Astrocyte (in vitro differentiated cells and primary cell): ENCODE measurements at regions not wholly inside any gene's neighbourhood (a gene's known extent, or its start where the extent isn't known, plus 50 kb on each side); places are given as distances from the start of the nearest gene placed in this dataset.
"Not testable (repeated sequence)": the region's sequence is repeated elsewhere in the genome, so short reads cannot be mapped to it uniquely, and the experiment has no call there.

Experiments
- DNase-seq: peaks from one replicate; pipeline ENCODE4 v3.0.0-alpha.2; 2010; ENCODE audit warnings: low read depth
- FAIRE-seq: peaks from 2 replicates; lab custom pipeline; 2011; peaks lifted over from hg19 to GRCh38; lab: Jason Lieb, UNC
- H2AFZ ChIP-seq: 2 replicates; pipeline ENCODE4 v1.6.0; 2012; ENCODE audit warnings: low read depth, low read length, inconsistent platforms
- H3K27ac ChIP-seq: 2 replicates; pipeline ENCODE4 v1.5.1; 2011; ENCODE audit warnings: low read depth, low read length, inconsistent platforms
- H3K27me3 ChIP-seq: 2 replicates; pipeline ENCODE4 v1.6.0; 2011; ENCODE audit warnings: low read length, inconsistent platforms; ENCODE audit not compliant: insufficient read depth
- H3K36me3 ChIP-seq: 2 replicates; pipeline ENCODE4 v1.5.1; 2011; ENCODE audit warnings: low read length, inconsistent platforms; ENCODE audit not compliant: insufficient read depth
- H3K4me1 ChIP-seq: 2 replicates; pipeline ENCODE4 v1.5.1; 2011; ENCODE audit warnings: low read length, inconsistent platforms; ENCODE audit not compliant: insufficient read depth
- H3K4me2 ChIP-seq: 2 replicates; pipeline ENCODE4 v1.6.0; 2012; ENCODE audit warnings: low read length, inconsistent platforms
- H3K4me3 ChIP-seq: 2 replicates; pipeline ENCODE4 v1.5.1; 2011; ENCODE audit warnings: low read depth, mild to moderate bottlenecking, low read length, inconsistent platforms; ENCODE audit not compliant: insufficient read depth
- H3K79me2 ChIP-seq: 2 replicates; pipeline ENCODE4 v1.6.0; 2012; ENCODE audit warnings: mild to moderate bottlenecking, low read length, inconsistent platforms; ENCODE audit not compliant: insufficient read depth
- H3K9ac ChIP-seq: 2 replicates; pipeline ENCODE4 v1.6.0; 2012; ENCODE audit warnings: mild to moderate bottlenecking, low read length, inconsistent platforms
- H3K9me3 ChIP-seq: 2 replicates; pipeline ENCODE4 v1.5.1; 2012; ENCODE audit warnings: low read depth, mild to moderate bottlenecking, low read length, inconsistent platforms; ENCODE audit not compliant: insufficient read depth
- H4K20me1 ChIP-seq: 2 replicates; pipeline ENCODE4 v1.6.0; 2012; ENCODE audit warnings: low read length, inconsistent platforms; ENCODE audit not compliant: insufficient read depth
- H3K27ac Mint-ChIP-seq: one replicate; pipeline ENCODE4 v1.8.0; 2021; ENCODE audit warnings: mild to moderate bottlenecking, mixed read lengths; ENCODE audit not compliant: unreplicated experiment
- H3K27me3 Mint-ChIP-seq: one replicate; pipeline ENCODE4 v1.8.0; 2021; ENCODE audit warnings: low read depth, mixed read lengths; ENCODE audit not compliant: unreplicated experiment
- H3K36me3 Mint-ChIP-seq: one replicate; pipeline ENCODE4 v1.8.0; 2021; ENCODE audit warnings: low read depth, mixed read lengths; ENCODE audit not compliant: unreplicated experiment
- H3K4me1 Mint-ChIP-seq: one replicate; pipeline ENCODE4 v1.8.0; 2021; ENCODE audit warnings: low read depth, mixed read lengths; ENCODE audit not compliant: unreplicated experiment
- H3K4me3 Mint-ChIP-seq: one replicate; pipeline ENCODE4 v1.8.0; 2021; ENCODE audit warnings: mild to moderate bottlenecking, moderate library complexity, mixed read lengths; ENCODE audit not compliant: unreplicated experiment
- H3K9me3 Mint-ChIP-seq: one replicate; pipeline ENCODE4 v1.8.0; 2021; ENCODE audit warnings: mild to moderate bottlenecking, mixed read lengths; ENCODE audit not compliant: unreplicated experiment
- EZH2 ChIP-seq: IDR thresholded peaks from 2 replicates; pipeline ENCODE4 v1.6.1; 2012; ENCODE audit warnings: mild to moderate bottlenecking, low read length, inconsistent platforms; ENCODE audit not compliant: insufficient read depth
- TF ChIP-seq, protein P1 (sequence below): IDR thresholded peaks from 2 replicates; pipeline ENCODE4 v1.5.1; 2011; ENCODE audit warnings: low read depth, mild to moderate bottlenecking, inconsistent platforms, low read length, moderate library complexity; ENCODE audit not compliant: insufficient read depth

DNA sequence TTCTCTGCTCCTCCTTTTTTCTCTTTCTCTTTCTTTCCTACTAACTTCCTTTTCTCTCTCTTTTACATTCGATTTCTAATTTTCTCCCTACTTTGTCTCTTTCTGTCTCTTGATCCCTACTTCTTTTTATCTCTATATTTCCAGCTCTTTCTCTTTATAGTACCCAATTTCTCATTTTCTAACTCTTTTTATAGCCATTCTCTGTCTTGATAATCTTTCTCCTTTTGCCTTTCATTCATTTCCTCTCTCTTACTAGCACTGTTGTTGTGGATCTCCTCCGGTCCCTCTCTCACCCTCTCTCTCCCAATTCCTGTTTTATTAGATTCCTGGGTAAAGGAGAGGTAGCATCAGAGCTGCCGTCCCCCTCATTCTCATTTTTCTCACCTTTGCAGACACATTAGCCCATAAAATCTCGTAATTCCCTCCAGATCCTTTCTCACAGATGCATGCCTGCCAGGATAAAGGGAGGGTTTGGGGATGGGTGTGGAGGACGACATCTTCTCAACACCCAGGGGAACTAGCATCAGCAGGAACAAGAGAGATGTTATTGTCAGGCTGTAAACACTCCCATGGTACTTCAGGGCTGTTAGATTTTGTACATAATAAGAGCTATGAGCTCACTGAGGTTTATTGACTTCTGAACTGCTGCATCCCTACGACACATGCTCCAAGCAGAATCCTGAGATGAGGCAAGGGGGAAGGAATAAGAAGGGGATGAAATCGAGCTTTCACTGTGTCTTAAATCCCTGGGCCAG lies 159.0 kb upstream of the GALNT2 start:
- Histone ChIP-seq H3K4me3 (no peak overlapping the region), H4K20me1 (no peaks in the 10 kb centered on the region), H3K36me3 (no peaks in the 10 kb centered on the region), H3K4me2 (no peak overlapping the region), H3K9me3 (no peaks in the 10 kb centered on the region), H3K4me1 (no peaks in the 10 kb centered on the region), H3K27ac (no peak overlapping the region), H3K27me3 (peaks cover 5% of the 10 kb centered on the region), H3K9ac (no peak overlapping the region), H3K79me2 (no peaks in the 10 kb centered on the region), H2AFZ (no peak overlapping the region)
- TF ChIP-seq EZH2 = no peak
- TF ChIP-seq, protein P1, sequence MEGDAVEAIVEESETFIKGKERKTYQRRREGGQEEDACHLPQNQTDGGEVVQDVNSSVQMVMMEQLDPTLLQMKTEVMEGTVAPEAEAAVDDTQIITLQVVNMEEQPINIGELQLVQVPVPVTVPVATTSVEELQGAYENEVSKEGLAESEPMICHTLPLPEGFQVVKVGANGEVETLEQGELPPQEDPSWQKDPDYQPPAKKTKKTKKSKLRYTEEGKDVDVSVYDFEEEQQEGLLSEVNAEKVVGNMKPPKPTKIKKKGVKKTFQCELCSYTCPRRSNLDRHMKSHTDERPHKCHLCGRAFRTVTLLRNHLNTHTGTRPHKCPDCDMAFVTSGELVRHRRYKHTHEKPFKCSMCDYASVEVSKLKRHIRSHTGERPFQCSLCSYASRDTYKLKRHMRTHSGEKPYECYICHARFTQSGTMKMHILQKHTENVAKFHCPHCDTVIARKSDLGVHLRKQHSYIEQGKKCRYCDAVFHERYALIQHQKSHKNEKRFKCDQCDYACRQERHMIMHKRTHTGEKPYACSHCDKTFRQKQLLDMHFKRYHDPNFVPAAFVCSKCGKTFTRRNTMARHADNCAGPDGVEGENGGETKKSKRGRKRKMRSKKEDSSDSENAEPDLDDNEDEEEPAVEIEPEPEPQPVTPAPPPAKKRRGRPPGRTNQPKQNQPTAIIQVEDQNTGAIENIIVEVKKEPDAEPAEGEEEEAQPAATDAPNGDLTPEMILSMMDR = no peak
- FAIRE-seq (no peak), DNase-seq (no peak)
- Mint-ChIP-seq H3K9me3 (no peaks in the 10 kb centered on the region), H3K4me3 (no peak overlapping the region), H3K36me3 (no peaks in the 10 kb centered on the region), H3K27me3 (peaks cover 12% of the 10 kb centered on the region), H3K4me1 (no peaks in the 10 kb centered on the region), H3K27ac (no peak overlapping the region)

DNA sequence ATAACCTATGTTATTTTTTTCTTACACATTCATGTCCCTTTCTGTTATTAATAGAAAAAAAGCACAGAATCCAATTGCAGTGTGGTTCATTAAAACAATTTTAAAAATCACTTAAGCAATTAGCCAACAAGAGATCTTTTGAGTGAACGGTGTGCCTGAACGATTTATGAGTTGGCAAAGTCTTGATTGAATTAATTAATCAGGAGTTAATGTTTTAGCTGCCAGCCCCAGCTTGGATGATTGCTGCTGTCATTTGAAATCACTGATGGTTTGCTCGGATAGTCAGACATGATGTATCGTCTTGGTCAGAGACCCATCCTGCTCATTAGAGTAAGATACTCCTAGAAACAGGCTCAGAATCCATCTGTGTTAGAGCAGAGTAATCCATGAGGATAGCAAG lies 158.3 kb upstream of the GALNT2 start:
- no peaks in the 10 kb centered on the region for H3K9me3 ChIP-seq
- no peak overlapping the region for H3K4me3 ChIP-seq
- peaks cover 12% of the 10 kb centered on the region for H3K27me3 Mint-ChIP-seq
- H3K4me3 Mint-ChIP-seq = no peak overlapping the region
- no peak for TF ChIP-seq EZH2
- TF ChIP-seq, protein P1 = no peak
- no peaks in the 10 kb centered on the region for H3K36me3 ChIP-seq
- H3K79me2 ChIP-seq = no peaks in the 10 kb centered on the region
- H3K4me2 ChIP-seq = no peak overlapping the region
- H3K4me1 ChIP-seq = no peaks in the 10 kb centered on the region
- no peak overlapping the region for H3K9ac ChIP-seq
- no peak overlapping the region for H3K27ac ChIP-seq
- H2AFZ ChIP-seq = no peak overlapping the region
- no peaks in the 10 kb centered on the region for H4K20me1 ChIP-seq
- no peak for DNase-seq
- no peak for FAIRE-seq
- H3K9me3 Mint-ChIP-seq = no peaks in the 10 kb centered on the region
- peaks cover 5% of the 10 kb centered on the region for H3K27me3 ChIP-seq
- H3K4me1 Mint-ChIP-seq = peaks cover 5% of the 10 kb centered on the region
- H3K27ac Mint-ChIP-seq = no peak overlapping the region
- no peaks in the 10 kb centered on the region for H3K36me3 Mint-ChIP-seq

DNA sequence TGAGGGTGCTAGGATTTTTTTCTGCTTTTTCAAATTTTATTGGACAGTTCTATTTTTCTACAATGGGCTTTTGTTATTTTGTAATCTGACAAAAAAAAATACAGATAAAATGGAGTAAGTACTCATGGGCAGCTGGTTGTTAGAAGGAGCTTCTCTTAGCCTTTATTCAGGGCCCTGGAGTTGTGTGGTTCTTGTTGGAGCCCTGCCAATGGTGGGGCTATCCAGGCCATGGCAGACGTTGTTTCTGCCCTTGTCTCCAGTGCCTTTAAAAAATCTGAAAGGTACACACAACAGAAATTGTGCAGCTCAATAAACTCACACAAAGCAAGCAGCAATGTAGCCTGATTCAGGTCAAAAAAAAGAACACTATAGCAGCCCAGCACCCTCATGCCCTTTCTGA lies 153.5 kb upstream of the GALNT2 start:
- H3K9me3 ChIP-seq = no peaks in the 10 kb centered on the region

GRCh38 chr1:229919488-229919887 lies 147.6 kb upstream of the GALNT2 start:
- not testable (repeated sequence) for H3K9me3 Mint-ChIP-seq, H3K4me3 ChIP-seq, FAIRE-seq, H3K9ac ChIP-seq, H3K4me2 ChIP-seq, H2AFZ ChIP-seq, DNase-seq, H3K27ac ChIP-seq, H3K27ac Mint-ChIP-seq, H3K27me3 Mint-ChIP-seq, H3K36me3 ChIP-seq, H3K4me1 ChIP-seq, H3K4me1 Mint-ChIP-seq, H3K36me3 Mint-ChIP-seq, H3K27me3 ChIP-seq, H3K4me3 Mint-ChIP-seq, H4K20me1 ChIP-seq, H3K9me3 ChIP-seq, H3K79me2 ChIP-seq

More for the DNA sequence above, 153.5 kb upstream of the GALNT2 start:
- Mint-ChIP-seq H3K36me3 (no peaks in the 10 kb centered on the region), H3K4me1 (peaks cover 5% of the 10 kb centered on the region), H3K27ac (no peak overlapping the region), H3K27me3 (peaks cover 6% of the 10 kb centered on the region), H3K9me3 (no peaks in the 10 kb centered on the region), H3K4me3 (no peak overlapping the region)
- H3K4me1 ChIP-seq = no peaks in the 10 kb centered on the region
- no peak overlapping the region for H2AFZ ChIP-seq
- no peak for FAIRE-seq
- H4K20me1 ChIP-seq = no peaks in the 10 kb centered on the region
- H3K36me3 ChIP-seq = no peaks in the 10 kb centered on the region
- no peaks in the 10 kb centered on the region for H3K79me2 ChIP-seq
- H3K4me2 ChIP-seq = no peak overlapping the region
- H3K27me3 ChIP-seq = peaks cover under 1% of the 10 kb centered on the region
- no peak for DNase-seq
- H3K9ac ChIP-seq = no peak overlapping the region
- H3K4me3 ChIP-seq = no peak overlapping the region
- TF ChIP-seq, protein P1 = no peak
- no peak for TF ChIP-seq EZH2
- H3K27ac ChIP-seq = no peak overlapping the region
